HL-60 (cell line): ENCODE measurements at regions not wholly inside any gene's neighbourhood (a gene's known extent, or its start where the extent isn't known, plus 50 kb on each side); places are given as distances from the start of the nearest gene placed in this dataset.

Source experiments
- CTCF ChIP-seq: IDR thresholded peaks from one replicate; pipeline ENCODE4 v1.5.1; 2011; ENCODE audit warnings: low read length, control low read depth, inconsistent platforms; ENCODE audit not compliant: insufficient read depth
- SPI1 ChIP-seq: IDR thresholded peaks from 2 replicates; pipeline ENCODE4 v1.6.1; 2012; ENCODE audit warnings: low read depth, mild to moderate bottlenecking, borderline replicate concordance
- TF ChIP-seq, protein P1 (sequence below): IDR thresholded peaks from 2 replicates; pipeline ENCODE4 v1.6.1; 2012; ENCODE audit warnings: low read depth; ENCODE audit not compliant: insufficient replicate concordance

- TF ChIP-seq CTCF (no peak), SPI1 (no peak)
- TF ChIP-seq, protein P1, sequence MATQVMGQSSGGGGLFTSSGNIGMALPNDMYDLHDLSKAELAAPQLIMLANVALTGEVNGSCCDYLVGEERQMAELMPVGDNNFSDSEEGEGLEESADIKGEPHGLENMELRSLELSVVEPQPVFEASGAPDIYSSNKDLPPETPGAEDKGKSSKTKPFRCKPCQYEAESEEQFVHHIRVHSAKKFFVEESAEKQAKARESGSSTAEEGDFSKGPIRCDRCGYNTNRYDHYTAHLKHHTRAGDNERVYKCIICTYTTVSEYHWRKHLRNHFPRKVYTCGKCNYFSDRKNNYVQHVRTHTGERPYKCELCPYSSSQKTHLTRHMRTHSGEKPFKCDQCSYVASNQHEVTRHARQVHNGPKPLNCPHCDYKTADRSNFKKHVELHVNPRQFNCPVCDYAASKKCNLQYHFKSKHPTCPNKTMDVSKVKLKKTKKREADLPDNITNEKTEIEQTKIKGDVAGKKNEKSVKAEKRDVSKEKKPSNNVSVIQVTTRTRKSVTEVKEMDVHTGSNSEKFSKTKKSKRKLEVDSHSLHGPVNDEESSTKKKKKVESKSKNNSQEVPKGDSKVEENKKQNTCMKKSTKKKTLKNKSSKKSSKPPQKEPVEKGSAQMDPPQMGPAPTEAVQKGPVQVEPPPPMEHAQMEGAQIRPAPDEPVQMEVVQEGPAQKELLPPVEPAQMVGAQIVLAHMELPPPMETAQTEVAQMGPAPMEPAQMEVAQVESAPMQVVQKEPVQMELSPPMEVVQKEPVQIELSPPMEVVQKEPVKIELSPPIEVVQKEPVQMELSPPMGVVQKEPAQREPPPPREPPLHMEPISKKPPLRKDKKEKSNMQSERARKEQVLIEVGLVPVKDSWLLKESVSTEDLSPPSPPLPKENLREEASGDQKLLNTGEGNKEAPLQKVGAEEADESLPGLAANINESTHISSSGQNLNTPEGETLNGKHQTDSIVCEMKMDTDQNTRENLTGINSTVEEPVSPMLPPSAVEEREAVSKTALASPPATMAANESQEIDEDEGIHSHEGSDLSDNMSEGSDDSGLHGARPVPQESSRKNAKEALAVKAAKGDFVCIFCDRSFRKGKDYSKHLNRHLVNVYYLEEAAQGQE: no peak
Observed at GRCh38 chr7:15128716-15129115, 226.2 kb upstream of the DGKB start.
